ENCODE measurements at regions not wholly inside any gene's neighbourhood (a gene's known extent, or its start where the extent isn't known, plus 50 kb on each side); places are given as distances from the start of the nearest gene placed in this dataset.

DNA sequence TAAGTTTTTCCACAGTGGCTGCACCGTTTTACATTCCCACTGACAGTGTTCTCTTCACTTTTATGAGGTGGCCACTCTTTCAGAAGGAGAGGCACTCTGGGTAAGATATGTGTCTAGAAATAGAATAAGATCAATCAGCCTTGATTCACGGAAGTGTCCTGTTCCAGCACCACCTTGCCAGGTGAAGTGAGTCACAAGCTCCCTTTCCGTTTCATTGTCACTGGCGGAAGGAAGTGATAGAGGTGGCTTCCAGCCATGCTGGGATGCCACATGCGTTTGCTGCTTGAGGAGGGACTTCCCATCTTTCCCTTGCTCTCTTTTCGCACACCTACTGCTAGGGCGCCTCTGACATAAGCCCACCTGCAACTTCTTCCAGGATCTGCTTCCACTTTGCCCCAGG is 217.1 kb downstream of the PIK3R1 start:
- no peak for DNase-seq (ENCODE audit: low spot score)
- Mint-ChIP-seq H3K36me3 (ENCODE audit: low read depth, unreplicated experiment) (no peaks in the 10 kb centered on the region), H3K4me1 (ENCODE audit: unreplicated experiment) (peaks cover 28% of the 10 kb centered on the region), H3K27me3 (ENCODE audit: unreplicated experiment) (peaks cover 2% of the 10 kb centered on the region), H3K27ac (ENCODE audit: unreplicated experiment) (no peak overlapping the region), H3K9me3 (ENCODE audit: unreplicated experiment) (no peaks in the 10 kb centered on the region), H3K4me3 (ENCODE audit: unreplicated experiment) (no peak overlapping the region)
- TF ChIP-seq, protein P1, sequence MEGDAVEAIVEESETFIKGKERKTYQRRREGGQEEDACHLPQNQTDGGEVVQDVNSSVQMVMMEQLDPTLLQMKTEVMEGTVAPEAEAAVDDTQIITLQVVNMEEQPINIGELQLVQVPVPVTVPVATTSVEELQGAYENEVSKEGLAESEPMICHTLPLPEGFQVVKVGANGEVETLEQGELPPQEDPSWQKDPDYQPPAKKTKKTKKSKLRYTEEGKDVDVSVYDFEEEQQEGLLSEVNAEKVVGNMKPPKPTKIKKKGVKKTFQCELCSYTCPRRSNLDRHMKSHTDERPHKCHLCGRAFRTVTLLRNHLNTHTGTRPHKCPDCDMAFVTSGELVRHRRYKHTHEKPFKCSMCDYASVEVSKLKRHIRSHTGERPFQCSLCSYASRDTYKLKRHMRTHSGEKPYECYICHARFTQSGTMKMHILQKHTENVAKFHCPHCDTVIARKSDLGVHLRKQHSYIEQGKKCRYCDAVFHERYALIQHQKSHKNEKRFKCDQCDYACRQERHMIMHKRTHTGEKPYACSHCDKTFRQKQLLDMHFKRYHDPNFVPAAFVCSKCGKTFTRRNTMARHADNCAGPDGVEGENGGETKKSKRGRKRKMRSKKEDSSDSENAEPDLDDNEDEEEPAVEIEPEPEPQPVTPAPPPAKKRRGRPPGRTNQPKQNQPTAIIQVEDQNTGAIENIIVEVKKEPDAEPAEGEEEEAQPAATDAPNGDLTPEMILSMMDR (IDR thresholded peaks at IDR 0.05; ENCODE audit: unreplicated experiment): no peak

DNA sequence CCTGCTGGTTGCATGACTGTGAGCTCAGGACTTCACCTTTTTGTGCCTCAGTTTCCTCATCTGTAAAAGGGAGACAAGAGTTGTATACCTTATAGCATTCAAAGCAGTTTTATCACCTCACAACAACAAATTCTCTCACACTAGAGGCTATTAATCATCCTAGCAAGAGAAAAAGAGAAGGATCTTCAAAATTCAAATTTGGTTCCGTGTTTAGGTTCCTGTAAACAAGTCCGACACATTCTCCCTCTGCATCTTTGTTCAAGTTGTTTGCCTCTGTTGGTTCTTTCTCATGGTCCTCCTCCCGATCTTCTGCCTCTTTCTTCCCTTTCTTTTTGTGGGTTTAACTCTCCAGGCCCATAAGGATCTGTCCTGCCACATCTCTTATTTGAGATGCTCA is 218.0 kb downstream of the PIK3R1 start:
- no peak overlapping the region for H3K27ac Mint-ChIP-seq (ENCODE audit: unreplicated experiment)
- no peak overlapping the region for H3K4me3 Mint-ChIP-seq (ENCODE audit: unreplicated experiment)
- H3K4me1 Mint-ChIP-seq (ENCODE audit: unreplicated experiment): peaks cover 28% of the 10 kb centered on the region
- peaks cover 2% of the 10 kb centered on the region for H3K27me3 Mint-ChIP-seq (ENCODE audit: unreplicated experiment)
- TF ChIP-seq, protein P1 (IDR thresholded peaks at IDR 0.05; ENCODE audit: unreplicated experiment): no peak
- no peak for DNase-seq (ENCODE audit: low spot score)
- no peaks in the 10 kb centered on the region for H3K9me3 Mint-ChIP-seq (ENCODE audit: unreplicated experiment)
- H3K36me3 Mint-ChIP-seq (ENCODE audit: low read depth, unreplicated experiment): no peaks in the 10 kb centered on the region

DNA sequence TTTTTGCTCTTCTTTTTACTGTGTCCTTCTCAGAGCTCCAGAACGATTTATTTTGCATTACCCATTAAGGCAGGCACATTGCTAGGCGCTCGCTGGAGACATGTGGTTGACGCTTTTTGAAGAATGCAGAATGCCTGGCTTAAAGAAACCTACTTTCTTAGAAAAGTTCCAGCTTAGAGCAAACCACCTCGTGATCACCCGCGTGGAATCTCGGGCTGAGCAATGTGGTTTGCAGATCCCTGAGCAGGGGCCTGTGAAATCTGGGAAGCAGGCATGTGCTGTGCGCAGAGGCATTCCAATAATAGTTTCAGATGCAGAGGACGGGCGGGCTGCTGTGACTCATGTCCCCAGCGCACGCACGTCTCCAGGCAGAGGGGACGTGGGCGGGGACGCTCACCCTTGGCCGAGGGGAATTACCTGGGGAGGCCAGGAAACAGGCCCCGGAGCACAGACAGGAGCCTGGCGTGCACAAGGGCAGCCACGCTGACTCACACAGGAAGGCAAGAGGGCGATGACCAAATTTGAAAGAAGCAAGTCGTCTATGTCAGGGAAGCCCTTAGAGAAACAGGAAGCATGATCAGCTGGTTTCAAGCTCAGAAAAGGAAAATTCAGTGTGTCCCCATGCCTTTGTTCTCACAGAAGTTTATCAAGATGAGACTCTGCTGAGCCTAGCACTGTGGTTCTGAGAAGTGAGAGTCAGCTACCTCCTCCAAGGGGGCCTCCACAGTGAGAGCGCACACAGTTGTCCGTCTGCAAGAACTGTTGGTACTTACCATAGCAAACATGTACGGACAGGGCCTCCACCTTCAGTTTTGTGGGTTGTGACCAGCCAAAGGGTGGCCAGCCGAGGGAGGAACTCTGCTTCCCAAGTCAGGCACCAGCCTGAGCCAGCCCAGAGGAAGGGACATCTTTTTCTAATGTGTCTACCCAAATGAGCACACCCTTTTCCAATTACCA is 218.6 kb downstream of the PIK3R1 start:
- Mint-ChIP-seq H3K36me3 (ENCODE audit: low read depth, unreplicated experiment) (no peaks in the 10 kb centered on the region), H3K9me3 (ENCODE audit: unreplicated experiment) (no peaks in the 10 kb centered on the region), H3K4me3 (ENCODE audit: unreplicated experiment) (no peak overlapping the region), H3K27ac (ENCODE audit: unreplicated experiment) (no peak overlapping the region), H3K27me3 (ENCODE audit: unreplicated experiment) (peaks cover 2% of the 10 kb centered on the region), H3K4me1 (ENCODE audit: unreplicated experiment) (peaks cover 28% of the 10 kb centered on the region)
- TF ChIP-seq, protein P1 (IDR thresholded peaks at IDR 0.05; ENCODE audit: unreplicated experiment): no peak
- peak; percentile 13 for DNase-seq (ENCODE audit: low spot score)

DNA sequence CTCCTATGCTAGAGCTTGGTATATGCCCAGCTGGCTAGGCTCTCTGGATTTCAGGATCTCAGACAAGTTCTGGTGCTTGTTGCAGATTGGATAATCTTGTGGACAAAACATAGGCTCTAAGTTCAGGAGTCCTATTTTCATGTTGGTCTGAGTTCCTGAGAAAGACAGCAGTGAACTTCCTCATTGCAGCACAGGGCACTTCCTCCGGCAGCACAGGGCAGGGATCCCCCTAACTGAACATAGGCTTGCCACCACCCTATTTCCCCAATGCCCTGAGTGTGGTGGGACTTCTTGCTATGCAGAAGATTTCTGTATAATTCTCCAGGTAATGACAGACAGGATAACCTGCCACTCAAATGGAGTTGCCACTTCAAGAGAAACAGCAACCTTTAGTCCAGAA is 220.1 kb downstream of the PIK3R1 start:
- H3K4me3 Mint-ChIP-seq (ENCODE audit: unreplicated experiment): no peak overlapping the region
- H3K4me1 Mint-ChIP-seq (ENCODE audit: unreplicated experiment): peaks cover 28% of the 10 kb centered on the region
- no peaks in the 10 kb centered on the region for H3K9me3 Mint-ChIP-seq (ENCODE audit: unreplicated experiment)
- no peak overlapping the region for H3K27ac Mint-ChIP-seq (ENCODE audit: unreplicated experiment)
- no peak for DNase-seq (ENCODE audit: low spot score)
- TF ChIP-seq, protein P1 (IDR thresholded peaks at IDR 0.05; ENCODE audit: unreplicated experiment): no peak
- H3K36me3 Mint-ChIP-seq (ENCODE audit: low read depth, unreplicated experiment): no peaks in the 10 kb centered on the region
- H3K27me3 Mint-ChIP-seq (ENCODE audit: unreplicated experiment): peaks cover 2% of the 10 kb centered on the region
